ENCODE measurements at regions not wholly inside any gene's neighbourhood (a gene's known extent, or its start where the extent isn't known, plus 50 kb on each side); places are given as distances from the start of the nearest gene placed in this dataset.

DNA sequence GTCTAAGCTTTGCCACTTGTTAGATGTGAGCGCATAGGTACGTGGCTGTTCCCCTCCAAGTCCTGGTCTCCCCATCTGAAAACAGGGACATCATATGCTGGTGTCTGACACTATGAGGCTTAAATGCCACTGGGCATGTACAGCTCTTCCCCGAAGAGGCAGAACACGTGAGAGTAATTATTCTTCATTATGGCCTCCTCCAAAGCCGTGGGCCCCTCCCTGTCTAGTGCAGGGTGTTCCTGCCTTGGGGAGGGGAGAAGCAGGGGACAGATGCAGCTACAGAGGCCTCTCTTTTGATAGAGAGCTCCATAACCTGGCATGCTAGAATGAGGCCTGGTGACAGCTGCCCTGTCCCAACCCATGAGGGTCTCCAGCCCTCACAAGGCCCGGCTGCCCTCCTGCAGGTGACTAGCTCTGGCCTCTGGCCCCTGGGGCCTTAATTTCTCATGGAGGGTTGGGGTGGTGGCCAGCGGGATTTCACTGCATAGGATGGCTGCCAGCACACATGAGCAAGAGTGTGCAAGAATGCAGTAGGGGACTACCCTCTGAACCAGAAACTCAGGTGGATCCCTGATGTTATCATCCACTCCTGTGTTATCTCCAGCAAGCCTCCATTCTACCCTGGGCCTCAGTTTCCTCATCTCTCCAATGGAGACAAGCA lies 334.6 kb downstream of the MN1 start:
- no peak for DNase-seq

DNA sequence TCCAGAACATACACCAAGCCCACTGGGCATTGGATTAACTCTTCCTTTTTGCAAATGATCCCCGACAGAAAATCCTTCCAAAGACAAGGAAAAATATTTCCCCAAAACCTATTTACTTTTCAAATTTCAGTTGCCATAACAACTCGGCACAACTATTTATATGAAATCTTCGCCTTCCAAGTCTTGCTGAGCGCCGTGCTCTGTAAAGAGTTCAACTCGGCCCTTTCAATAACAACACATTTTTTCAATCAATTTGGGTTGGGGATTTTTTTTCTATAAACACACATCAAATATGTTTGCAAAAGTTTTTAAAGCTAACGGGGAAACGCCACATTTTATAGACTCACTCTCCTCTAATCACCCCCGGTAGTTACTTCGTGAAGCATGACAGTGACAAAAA lies 333.8 kb downstream of the MN1 start:
- no peak for DNase-seq

DNA sequence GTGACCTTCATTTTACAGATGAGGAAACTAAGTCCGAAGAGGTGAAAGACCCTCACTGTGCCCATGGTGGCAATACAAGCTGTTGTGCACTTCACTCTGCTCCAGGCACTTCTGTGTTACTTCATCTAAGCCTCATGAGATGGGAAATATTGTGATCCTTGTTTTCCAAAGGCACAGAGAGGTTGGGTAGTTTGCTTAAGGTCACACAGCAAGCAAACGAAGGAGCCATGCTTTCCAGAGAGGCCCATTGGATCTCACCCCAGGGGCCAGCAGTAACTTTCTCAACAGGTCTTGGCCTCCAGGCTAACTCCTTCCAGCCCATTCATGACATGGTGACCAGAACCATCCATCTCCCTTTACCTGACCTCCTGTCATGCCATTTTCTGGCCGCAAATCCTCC lies 332.8 kb downstream of the MN1 start:
- DNase-seq, result no peak

DNA sequence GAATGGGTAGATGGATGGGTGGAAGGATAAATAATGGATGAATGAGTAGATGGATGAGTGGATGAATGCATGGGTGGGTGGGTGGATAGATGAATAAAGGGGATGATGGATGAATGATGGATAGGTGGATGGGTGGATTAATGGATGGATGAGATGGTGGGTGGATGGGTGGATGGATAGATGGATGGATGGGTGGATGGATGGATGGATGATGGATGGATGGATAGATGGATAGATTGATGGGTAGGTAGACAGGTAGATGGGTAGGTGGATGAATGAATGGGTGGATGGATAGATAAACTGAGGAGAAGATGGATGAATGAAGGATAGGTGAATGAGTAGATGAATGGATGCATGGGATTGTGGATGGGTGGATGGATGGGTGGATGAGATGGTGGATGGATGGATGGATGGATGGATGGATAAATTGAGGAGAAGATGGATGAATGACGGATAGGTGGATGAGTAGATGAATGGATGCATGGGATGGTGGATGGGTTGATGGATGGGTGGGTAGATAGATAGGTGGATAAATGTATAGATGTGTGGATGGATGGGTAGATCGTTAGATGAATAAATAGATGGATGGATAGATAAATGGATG lies 331.3 kb downstream of the MN1 start:
- DNase-seq, result no peak

DNA sequence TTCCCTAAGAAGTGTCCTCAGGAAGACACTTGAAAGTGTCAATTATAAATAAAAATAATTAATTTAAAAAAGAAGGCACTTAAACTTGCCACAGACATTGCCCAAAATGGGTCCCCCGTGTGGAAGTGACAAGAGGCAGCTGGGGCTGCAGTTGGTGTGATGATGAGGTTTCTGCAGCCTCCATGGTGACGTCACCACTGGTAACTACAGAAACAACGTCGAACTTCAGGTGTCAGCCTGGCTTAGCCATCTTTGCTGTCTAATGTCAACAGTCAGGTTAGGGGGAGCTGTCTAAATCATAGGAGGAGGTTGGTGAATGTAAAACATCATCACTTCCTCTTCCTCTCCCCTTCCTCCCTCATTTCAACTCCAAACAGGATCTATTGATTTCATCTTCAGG lies 328.6 kb downstream of the MN1 start:
- no peak for DNase-seq

DNA sequence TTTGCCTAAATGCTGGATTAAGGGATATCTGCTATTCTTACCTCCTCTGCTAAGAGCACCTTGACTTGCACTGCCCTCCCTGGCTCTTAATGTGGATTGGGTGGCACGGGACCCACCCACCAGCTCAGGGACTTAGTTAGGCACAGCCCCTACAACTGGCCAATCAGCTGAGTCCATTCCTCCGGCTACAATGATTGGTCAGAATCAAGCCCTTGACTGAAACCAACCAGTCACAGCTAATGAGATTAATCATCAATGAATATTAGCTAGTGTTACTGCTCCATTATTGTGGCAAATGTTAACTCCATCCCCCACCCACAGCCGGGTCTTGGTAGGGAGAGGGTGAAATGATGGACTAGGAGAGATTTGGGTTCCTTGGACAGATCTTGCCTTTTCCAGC lies 328.0 kb downstream of the MN1 start:
- no peak for DNase-seq

DNA sequence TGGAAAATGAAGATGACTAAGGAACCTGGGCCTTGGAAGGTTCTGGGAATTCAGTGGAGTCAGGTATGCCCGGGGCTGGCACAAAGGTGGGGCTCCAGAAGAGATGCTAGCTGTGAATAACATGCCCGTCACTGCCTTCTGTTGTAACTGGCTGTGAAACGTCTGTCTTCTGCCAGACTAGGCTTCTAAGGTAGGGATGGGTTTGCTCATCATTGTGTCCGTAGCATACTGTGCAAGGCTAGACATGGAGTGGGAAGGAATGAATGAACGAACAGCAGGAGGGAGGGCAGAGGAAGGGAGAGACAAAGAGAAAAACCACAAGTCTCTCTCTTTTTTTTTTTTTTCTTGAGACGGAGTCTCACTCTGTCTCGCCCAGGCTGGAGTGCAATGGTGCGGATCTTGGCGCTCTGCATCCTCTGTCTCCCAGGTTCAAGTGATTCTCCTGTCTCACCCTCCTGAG lies 327.4 kb downstream of the MN1 start:
- no peak for DNase-seq

DNA sequence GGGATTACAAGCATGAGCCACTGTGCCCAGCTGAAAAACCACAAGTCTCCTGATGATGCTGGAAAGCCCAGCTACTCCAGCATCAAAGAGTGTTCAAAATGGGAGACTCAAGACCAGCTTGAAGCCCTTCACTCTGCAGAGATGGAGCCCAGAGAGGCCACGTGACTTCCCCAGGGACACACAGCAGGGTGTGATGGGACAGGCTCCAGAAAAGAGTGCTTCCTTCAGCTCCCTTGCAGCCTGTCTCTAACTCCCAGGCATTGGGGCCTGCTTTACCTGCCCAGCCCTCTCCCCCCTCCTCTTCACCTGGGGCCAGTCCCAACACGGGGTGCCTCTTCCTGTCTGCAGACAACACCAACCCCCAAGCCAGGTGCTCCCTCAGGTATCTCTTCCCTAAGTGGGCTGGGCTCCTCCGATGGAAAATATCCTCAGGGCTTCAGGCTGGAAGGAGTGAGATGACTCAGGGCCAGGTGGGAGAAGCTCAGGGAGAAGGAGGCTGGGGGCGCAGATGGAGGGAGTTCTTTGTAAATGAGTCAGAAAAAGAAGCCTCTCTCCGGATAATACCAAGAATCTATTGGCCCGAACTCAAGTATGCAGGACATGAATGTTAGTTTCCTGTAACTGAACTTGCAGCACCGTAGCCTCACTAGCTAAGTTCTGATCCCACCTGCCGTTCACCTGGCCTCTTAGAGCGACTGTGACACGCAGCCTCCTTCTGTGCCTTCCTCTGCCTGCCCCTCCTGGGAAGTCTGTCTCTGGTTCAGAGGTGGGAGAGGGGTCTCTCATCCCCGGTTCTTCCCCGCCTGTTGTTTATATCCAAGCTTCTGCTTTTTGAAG lies 326.6 kb downstream of the MN1 start:
- no peak for DNase-seq

DNA sequence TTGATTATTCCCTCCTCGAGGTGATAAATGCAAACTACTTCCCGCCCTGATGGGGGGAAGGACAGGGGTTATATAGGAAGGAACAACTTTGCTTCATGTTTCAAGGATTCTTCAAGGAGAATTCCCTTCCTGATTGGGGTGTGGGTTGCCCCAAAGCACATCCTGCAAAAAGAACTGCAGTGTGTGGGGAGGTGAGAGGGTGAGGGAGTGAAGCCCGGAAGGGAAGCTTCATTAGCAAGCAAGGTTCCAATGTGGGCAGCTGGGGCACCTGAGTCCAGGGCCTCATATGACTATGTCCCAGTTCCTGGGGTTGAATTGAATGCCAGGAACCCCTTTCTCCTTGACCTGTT lies 326.0 kb downstream of the MN1 start:
- no peak for DNase-seq

DNA sequence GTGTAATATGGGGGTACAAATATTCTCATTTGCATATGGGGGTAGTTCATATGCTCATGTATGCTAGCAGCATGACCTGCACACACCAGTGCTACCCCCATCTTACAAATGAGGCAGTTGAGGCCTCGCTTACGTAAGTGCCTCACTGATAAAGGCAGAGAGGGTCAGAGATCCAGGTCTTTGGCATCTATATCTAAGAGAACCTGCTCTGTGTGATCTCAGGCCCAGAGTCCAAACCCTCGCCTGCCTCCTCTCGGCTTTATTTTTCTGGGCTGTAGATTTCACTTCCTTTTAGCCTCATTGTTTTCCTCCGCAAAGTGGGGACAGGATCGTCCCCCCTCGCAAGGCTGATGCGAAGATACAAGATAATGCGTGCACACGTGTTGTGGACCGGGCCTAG lies 325.2 kb downstream of the MN1 start:
- DNase-seq, result no peak

DNA sequence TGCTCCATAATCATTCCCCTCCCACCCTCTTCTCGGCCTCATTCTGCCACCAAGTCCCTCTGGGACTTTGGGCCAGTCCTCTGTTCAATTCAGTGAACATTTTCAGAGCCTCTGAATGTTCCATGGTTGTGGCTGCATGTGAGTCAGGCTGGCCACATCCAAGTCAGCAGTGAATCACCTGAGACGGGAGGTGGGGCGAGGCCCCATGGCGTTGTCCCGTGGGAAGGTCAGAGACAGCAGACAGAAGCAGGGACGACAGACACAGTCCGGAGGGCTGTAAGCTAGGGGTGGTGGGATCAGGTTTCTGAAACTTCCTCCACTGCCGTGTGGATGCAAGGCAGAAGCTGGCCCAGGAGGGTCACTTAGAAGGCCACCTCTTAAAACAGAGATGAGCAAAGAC lies 324.8 kb downstream of the MN1 start:
- no peak for DNase-seq

DNA sequence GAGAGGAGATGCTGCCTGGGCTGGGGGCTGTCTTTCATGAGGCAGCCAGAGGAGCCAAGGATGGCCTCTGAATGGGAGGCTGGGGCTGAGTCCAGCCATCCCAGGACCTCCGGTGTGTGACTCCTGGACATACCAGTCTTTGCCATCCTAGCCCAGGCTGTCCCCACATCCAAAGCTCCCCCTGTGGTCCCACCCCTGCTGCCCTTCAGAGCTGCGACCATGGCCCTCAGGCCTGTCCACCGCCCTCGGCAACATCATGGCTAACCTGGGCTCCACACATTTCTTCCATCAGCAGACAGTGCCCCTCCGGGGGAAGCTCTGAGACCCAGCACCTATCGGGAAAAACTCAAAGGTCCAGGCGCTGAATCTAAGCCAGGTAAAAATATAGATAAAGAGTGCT lies 324.4 kb downstream of the MN1 start:
- DNase-seq, result no peak

DNA sequence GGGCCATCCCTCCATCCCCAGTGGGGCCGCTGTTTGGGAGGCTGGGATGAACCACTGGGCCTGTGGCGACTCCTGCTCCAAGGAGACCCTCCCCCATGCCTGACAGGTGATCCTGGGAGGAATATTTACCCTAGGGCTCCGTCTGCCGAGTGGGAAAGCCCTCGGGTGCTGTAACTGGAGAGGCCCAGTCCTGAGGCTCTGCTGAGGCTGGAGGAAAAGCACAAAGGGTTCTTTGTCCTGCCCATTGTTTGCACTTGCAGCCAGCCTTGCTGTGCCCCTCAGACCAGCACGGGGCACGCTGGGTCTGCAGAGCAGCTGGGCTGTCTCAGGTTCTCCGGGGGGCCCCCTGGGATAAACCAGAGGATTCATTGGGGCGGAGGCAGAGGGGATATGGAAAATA lies 321.1 kb downstream of the MN1 start:
- DNase-seq, result no peak

DNA sequence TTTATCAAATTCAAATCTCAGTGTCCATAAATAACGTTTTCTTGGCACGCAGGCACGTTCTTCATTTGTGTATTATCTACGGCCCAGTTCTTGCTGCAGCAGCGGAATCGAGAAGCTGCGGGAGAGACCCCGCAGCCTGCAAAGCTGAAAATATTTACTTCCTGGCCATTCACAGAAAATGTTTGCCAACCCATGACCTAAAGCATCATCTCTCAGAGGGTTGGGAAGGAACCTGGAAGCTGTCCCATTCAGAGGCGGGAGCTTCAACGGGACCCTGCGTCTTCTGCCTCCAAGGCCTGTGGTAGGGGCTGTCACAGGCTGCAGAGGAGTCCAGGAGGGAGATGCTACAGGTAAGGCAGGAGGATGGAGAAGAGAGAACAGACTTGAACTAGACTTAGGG lies 319.2 kb downstream of the MN1 start:
- no peak for DNase-seq

DNA sequence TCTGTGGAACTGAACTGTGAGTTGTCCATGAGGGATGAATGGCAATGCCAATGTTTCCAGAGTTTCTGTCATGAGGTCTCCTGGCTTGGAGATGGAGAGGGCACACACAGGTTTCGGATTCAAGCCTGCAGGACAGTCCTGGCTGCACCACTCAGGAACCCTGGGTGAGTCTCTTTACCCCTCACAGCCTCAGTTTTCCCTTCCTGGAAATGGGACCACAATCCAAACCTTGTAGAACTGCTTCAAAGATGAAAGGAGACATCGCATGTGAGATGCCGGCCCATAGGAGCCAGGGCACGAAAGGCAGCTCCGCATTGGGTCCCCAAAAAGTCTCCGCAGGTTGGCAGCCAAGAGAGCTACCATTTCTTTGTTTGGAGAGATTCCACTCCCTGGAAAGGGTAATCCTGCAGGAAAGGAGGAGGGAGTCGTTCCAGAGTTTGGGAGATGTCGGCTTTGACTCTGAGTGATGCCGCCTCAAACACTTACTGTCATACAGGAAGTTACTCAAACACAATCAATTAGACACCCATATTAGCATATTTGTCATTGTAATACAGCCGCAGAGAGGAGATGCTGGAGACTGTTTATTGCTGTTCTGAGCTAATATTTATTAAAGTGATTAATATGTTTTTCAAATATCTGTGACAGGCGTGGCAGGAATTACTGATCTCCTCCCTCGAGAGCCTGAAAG lies 318.3 kb downstream of the MN1 start:
- DNase-seq, result no peak

DNA sequence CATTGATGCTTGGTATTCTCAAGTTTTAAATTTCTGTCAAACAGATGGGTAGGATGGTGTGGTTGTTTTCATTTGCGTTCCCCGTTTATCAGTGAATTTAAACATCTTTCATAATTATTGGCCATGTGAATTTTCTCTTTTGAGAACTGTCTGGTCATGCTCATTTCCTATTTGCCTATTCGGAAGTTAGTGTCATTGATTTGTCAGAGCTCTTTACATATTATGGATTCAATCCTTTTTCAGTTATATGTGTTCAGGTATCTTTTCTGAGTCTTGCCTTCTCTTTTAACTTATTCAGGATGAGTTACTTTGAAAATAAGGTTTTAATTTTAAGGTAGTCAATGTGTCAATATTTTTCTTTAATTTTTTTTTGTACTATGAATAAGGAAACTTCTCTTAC lies 315.7 kb downstream of the MN1 start:
- DNase-seq, result no peak

DNA sequence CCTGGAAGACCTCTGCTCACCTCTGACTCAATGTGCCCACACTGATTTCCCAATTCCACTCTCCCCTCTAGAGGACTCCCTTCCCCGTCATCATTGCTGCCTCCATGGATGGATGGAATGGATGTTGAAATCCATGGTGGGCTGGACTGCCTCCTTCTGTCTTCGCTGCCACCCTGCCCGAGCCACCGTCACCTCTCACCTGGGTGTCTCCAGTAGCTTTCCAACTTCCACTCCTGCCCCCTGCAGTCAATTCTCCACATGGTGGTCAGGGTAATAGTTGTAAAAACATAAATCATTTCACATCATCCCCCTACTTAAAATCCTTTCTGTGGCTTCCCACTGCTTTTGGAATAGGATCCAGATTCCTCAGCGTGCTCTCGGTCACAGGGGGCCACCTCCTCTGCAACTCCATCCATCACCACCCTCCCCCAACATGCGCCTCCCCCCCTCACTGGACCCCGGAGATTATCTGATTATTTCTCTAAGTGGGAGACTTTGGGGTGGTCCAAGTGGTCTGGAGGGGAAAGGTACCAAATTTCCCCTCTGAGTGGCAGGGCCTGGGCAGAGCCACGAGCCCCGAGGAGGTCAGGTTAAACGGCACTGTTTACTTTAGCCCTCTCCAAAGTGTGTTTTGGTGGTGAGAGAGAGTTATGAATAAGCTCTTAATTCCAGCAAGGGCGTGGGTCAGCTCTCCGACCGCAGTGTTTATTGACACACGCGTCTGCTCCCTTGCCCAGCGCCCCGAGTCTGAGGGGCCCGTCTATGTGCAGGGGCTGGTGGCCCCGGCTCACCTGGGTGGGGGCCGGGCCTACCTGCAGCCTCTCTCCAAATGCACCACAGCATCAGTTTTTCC lies 313.7 kb downstream of the MN1 start:
- no peak for DNase-seq

DNA sequence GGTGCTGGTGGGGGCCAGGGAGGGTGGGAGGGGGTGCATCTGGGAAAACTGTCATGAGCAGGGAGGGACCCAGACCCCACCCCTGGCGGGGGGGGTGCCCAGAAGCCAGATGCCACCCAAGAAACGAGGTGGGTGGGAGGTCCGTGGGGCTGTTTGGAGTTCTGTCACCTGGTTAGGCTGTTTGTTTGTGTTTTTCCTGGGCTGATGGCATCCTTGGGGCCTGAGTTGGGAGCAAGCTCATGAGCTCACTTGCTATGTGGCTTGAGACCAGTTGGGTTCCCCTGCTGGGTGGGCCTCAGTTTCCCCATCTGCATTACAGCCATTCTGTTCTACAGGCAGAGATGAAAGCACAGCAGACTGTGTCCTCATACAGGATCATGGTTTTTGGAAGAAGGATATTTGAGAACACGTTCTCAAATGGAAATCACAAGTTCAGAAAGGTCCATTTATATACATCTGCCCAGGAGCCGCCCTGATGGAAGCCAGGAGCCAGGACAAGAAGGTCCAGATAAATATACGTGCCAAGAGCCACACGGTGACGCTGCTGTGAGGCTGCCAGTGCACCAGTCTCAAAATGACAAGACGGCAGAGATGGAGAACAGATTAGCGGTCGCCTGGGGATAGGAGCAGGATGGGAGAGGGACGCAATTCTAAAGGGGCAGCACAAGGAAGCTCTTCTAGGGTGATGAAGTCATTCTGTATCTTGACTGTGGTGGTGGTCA lies 312.9 kb downstream of the MN1 start:
- DNase-seq, result no peak

DNA sequence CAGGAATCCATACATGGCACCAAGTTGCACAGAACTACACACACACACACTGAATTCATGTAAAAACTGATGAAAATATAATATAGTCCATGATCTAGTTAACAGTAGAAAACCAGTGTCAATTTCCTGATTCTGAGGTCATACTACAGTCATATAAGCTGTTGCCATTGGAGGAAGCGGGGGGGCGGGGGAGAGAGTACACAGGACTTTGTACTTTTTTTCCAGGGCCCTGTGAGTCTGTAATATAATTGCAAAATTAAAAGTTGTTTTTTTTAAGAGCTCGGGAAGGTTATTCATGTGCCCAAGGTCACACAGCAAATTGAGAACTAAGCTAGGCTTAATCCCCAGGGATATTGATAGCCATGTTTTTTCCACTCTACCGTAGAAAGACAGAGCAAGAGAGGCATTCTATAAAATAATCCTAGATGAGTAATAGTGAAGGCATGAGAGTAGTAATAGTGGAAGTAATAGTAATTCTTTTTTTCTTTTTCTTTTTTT lies 312.3 kb downstream of the MN1 start:
- DNase-seq, result no peak

DNA sequence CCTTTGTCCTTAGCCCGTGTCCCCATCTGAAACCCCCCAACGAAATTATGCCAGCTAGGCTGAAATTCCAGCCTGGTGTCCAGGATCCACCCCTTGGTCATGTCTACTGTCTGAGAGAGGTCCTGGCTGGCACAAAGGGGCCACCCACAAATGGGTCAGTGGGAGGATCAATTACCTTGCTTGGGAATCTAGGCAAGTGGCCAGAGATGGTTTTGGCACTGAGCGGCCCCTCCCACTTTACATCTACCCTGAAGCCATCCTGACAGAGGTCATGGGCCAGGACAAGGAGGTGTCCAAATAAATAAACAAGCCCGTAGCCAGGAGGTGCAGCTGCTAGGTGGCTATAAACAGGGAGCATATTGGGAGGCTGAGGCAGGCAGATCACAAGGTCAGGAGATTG lies 311.5 kb downstream of the MN1 start:
- DNase-seq, result no peak

DNA sequence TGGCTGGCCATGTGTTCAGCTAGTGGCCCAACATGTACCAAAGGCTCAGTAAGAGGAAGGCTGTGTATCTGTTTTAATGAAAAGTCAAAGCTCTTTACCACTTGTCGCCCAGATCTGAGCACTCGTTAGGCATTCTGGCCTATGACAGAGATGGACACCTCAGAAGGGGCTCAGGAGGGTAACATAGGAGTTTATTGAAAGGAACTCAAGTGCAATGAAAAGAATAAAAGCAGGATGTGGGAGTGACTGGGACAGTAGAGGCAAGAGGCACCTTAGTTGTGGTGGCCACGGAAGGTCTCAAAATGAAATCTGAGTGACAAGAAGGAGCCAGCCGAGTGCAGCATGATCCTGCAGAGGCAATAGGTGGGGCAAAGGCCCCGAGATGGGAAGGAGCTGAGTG lies 309.7 kb downstream of the MN1 start:
- no peak for DNase-seq

Data from activated CD4-positive, alpha-beta T cell treated with anti-CD3 and anti-CD28 coated beads for 48 hours (primary cell).